GM19238 (cell line): ENCODE measurements at regions not wholly inside any gene's neighbourhood (a gene's known extent, or its start where the extent isn't known, plus 50 kb on each side); places are given as distances from the start of the nearest gene placed in this dataset.

Experiments used
- DNase-seq: peaks from one replicate; pipeline ENCODE4 v3.0.0; 2011; ENCODE audit warnings: low spot score; ENCODE audit not compliant: insufficient read length

DNA sequence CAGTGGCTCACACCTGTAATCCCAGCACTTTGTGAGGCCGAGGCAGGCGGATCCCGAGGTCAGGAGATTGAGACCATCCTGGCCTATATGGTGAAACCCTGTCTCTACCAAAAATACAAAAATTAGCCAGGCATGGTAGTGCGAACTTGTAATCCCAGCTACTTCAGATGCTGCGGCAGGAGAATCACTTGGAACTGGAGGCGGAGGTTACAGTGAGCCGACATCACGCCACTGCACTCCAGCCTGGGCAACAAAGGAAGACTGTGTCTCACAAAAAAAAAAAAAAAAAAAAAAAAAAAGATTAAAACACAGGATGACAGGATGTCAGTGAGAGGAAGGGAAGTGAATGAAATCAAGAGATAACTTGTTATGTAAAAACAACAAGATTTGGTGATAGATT, 1158.5 kb downstream of the PCDH9 start:
- DNase-seq = no peak

DNA sequence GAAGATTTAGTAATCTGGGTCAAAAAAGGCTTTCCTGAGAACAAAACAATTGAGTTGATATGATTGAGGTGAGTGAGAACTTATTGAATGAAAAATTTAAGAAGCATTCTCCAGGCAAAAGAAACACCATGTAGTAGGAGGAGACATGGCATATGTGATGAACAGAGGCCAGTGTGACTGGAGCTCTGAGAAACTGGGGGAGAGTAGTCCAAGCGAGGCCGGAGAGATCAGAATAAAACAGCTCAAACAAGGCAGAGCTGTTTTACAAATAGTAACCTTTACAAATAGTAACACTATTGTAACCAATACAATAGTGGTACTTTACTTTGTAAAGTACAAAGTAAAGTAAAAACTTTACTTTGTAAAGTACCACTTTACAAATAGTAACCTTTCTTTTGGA, 1159.1 kb downstream of the PCDH9 start:
- no peak for DNase-seq

DNA sequence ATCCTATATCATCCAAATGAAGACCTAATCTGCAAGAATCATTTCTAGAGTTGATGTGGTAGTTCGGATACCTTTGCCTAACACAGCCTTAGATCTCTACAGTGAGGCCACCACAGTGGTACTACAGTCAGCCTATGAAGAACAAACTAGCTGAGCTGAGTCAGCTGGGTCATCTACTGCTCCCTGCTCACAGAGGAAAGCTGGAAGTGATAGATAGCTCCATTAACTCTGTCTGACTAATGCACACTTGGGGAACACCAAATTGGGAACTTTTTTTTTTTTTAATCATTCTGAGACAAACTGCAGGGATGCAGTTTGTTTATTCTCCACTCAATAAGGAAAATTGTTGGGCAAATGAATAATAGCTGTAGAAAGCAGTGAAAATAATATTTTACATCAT, 1160.6 kb downstream of the PCDH9 start:
- no peak for DNase-seq

DNA sequence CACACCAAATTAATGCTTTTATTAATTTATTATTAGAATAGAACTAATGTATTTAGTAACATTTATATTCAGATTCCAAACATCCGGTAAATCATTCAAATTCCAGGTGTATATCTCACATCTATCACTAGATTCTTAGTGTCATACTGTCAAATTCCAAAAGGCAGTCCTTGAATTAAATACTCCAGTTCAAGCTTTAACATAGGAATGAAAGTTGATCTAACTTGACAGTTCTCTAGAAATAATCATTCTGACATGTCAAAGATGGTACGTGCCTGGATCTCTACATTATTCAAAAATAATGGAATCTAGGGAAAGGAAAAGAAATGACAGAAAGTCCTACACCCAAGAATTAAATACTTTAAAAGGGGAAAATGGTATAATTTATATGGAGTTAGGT, 1161.5 kb downstream of the PCDH9 start:
- no peak for DNase-seq

DNA sequence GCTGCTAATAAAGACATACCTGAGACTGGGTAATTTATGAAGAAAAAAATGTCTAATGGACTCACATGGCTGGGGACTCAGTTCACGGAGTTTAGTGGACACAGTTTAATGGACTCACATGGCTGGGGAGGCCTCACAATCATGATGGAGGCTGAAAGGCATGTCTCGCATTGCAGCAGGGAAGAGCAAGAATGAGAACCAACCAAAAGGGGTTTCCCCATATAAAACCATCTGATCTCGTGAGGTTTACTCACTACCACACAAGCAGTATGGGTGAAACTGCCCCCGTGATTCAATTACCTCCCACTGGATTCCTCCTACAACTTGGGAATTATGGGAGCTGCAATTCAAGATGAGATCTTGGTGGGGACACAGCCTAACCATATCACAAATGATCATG, 1181.2 kb downstream of the PCDH9 start:
- DNase-seq = no peak

DNA sequence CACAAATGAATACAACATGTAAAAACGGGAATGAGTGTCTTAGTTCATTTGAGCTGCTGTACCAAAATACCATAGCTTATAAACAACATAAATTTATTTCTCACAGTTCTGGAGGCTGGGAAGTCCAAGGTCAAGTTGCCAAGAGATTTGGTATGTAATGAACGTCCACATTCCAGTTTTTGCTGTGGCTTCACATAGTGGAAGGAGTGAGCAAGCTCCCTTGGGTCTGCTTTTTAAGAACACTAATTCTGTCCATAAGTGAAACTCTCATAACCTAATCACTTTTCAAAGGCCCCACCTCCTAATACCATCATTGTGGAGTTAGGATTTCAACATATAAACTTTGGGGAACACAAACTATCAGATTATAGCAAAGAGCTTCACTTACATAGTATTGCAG, 1189.6 kb downstream of the PCDH9 start:
- DNase-seq = no peak

DNA sequence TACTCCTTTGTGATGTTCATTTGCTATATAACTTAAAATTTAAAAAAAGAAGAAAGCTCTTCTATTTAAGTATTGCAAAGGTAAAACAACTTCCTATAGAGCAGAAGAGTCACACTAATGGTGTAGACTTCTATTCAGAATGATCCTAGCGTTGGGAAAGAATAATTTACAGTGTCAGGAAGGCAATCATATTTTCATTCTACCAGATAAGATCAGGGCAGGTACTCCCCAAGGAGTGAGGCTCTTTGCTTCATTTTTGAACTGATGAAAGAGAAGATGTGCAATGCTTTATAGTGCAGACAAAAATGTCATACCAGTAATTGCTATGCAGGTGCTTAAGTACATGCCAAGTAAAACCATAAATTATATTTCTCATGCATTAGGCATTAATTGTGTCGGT, 1193.0 kb downstream of the PCDH9 start:
- DNase-seq = no peak

DNA sequence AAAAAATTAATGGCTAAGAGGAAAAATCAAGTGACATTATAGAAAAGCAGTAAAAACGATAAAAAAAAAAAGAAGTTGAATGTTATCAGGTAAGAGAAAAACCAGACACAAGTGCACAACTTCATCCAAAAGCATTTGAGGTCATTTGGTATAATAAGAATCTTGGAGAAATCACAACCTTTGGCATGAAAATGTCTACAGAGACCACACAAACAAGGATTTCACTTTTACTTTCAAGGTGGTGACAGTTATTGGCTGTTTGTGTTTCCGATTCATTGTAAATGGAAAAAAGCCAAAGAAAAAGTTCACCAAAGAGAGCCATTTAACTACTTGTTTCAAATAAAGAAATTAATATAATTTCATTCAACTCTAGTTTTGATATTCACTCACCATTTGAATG, 1193.5 kb downstream of the PCDH9 start:
- no peak for DNase-seq

DNA sequence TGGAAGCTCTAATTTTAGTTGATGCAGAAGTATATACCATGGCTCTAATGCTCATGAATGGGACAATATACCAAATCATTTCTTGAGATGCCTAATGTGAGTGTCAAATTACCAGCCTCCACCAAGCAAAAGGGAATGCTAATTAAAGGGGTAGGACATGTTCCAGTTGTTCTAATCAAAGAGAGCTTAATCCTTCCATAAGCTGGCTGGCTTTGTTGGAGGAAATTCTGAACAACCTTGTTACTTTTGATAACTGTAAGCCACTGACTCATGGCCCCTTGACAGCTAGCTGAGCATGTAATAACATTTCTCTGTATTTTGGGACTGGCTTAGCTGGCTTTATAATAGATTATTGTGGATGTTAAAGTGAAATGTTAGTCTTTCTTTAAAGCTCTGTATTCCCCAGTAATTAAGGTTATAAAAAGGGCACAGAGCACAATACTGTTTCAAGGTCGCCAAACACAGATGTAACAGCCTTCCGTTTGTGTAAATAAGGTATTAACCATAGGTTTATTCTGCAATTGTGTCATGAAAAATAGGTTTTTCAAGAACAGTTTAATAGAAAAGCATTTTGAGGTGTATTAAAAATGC, 1194.0 kb downstream of the PCDH9 start:
- DNase-seq = no peak

DNA sequence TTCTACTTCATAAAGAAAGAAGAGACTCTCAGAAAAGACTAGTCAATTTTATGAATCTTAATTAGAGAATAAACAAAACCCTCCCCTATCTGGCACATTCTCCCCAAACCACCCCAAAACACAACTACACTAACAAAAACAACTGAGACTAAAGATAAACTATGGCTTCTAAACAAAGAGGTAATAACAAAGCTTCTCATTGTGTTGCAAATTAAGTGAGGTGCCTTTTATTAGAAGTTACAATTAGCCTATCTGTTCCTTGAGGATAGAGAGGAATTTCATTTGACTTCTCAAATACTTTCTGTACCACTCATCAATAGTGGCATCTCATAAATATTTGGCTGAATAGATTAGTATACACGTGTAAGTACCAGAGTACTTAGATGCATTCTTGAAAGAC, 1196.2 kb downstream of the PCDH9 start:
- DNase-seq = no peak

DNA sequence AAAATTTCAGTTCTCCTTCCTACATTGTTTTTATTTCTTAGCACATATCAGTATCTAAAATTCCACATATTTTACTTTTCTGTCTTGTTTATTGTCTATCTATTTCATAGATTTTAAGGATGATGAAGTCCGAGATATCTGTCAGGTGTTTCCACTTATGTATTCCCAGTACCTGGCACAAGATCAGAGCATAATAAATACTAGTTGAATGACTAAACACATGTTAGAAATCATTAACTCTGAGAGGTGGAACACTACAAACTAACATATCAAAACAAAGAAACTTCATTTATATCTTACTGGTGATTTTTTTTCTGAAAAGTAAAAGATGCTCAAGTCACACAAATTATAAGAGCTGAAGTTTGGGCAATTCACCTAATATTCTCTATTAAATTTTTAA, 1208.3 kb downstream of the PCDH9 start:
- DNase-seq = no peak

DNA sequence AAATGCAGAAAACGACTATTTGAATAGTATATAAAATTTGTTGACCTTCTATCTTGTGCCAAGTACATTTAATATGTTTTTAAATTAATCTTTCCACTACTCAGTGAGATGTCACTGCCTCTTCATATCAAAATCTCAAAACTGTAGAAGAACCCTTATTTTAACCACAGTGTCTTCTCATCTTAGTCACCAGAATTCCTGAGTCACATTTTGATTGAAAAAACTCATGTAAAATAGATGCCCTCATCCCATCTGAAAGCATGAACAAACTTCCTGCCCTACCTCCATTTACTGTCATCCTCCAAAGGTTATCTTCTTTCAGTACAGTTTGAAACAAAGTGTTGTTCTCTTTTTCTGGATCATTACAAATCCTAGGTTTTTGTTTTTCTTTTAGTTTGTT, 1215.4 kb downstream of the PCDH9 start:
- DNase-seq = no peak

DNA sequence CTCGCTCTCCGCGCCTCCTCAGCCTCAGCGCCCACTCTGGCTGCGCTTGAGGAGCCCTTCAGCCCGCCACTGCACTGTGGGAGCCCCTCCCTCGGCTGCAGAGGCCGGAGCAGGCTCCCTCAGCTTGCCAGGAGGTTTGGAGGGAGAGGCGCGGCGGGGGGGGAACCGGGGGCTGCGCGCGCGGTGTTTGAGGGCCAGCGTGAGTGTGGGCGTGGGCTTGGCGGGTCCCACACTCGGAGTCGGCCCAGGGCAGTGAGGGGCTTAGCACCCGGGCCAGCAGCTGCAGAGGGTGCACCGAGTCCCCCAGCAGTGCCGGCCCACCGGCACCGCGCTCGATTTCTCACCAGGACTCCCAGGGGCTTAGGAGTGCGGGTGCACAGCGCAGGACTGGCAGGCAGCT, 1220.9 kb downstream of the PCDH9 start:
- no peak for DNase-seq

DNA sequence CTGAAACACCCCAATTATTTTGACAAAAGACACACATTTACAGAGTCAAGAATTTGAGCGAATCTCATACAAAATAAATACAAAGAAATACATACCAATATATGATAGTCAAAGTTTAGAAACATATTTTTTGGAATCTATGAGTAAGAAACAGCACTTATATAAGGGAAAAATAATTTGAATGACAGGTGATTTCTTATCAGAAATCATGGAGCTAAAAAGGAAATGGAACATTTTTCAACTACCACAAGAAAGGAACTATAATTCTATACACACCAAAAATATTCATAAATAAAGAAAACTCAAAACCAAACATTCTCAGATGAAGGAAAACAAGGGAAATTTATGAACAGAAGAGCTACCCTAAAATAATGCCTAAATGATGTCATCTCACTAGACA, 1226.6 kb downstream of the PCDH9 start:
- no peak for DNase-seq

DNA sequence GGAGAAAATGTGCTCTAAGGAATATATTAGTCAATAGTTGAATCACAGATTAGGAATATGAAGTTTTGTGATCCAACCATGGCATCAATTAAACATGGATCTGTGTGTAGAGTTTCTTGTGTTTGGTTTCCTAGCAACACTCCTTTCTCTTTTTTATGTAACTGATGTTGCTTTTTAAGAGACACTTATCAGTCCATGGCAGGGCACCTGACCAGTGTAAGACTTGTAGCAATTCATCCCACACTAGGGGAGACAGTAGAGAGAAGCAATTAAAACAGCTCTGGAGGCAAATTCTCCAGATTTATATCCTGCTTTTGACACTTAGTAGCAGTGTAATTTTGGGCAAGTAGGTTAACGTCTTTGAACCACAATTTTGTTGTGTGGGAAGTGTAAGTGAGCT, 1229.0 kb downstream of the PCDH9 start:
- no peak for DNase-seq

DNA sequence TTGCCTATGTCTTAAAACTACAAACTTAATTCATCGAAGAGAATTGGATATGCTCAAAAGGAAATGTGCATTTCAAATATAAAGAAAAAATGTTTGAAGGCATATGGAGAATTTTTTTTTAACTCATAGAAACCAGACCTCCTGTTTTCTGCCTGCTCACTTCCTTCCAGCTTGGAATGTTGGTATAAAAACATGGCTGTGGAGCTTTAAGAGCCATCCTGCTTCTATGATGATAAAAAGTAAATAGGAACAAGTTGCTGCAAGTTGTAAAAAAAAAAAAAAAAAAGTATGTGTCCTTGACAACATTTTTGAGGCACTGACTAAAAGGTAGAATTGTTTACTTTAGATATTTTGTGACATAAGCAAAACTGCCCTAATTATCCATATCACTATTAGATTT, 1230.7 kb downstream of the PCDH9 start:
- no peak for DNase-seq

DNA sequence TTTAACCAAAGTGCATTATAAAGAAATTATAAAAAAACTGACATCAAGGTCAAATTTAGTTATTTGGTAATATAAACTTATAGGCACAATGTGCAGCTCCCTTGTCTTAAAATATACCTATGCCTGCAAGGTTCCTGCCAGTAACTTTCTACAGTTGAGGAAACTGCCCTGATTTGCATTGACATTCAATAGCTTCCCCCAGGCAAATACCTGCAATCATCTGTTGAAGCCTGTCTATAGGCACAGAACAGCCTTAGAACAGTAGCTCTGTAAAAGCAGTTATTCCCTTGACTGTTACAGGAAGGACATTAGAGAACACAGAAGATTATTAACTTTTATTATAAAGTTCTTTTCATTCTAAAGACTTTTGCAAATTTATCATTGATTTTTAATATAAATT, 1239.5 kb downstream of the PCDH9 start:
- DNase-seq = no peak

DNA sequence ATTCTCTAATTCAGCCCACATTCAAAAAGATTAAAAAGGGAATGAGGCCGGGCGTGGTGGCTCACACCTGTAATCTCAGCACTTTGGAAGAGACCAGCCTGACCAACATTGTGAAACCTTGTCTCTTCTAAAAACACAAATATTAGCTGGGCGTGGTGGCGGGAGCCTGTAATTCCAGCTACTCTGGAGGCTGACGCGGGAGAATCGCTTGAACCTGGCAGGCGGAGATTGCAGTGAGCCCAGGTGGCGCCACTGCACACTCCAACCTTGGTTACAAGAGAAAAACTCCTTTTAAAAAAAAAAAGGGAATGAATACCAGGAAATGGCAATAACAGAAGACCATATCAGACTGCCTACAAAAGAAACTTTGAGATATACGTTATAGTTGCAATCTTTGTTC, 1244.5 kb downstream of the PCDH9 start:
- no peak for DNase-seq

DNA sequence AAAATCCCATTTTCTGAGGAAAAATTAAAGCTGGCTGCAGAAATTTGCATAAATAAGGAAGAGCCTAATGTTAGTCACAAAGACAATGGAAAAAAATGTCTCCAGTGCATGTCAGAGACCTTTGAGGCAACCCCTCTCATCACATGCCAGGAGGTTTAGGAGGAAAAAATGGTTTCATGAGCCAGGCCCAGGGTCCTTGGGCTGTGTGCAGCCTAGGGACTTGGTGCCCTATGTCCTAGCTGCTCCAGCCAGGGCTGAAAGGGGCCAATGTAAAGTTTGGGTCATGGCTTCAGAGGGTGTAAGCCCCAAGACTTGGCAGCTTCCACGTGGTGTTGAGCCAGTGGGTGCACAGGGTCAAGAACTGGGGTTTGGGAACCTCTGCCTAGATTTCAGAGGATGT, 1252.6 kb downstream of the PCDH9 start:
- DNase-seq = no peak

DNA sequence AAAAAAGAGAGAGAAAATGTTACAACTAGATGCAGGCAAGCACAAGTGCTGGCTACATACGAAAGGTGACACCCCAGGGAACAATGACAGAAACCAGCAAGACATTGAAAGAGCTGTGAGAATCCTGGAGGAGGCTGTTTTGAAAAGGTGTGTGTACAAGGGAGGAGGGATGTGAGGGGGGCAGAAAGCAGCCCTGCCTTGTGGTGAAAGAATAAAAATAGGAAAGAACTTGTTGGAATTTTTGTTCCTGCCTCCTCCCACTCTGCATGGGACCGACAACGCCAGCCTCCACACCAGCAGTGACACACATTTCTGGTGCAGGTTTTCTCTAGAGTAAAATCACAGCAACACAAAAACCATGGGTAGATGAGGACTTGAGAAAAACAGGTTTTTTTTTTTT, 1258.6 kb downstream of the PCDH9 start:
- DNase-seq = no peak

DNA sequence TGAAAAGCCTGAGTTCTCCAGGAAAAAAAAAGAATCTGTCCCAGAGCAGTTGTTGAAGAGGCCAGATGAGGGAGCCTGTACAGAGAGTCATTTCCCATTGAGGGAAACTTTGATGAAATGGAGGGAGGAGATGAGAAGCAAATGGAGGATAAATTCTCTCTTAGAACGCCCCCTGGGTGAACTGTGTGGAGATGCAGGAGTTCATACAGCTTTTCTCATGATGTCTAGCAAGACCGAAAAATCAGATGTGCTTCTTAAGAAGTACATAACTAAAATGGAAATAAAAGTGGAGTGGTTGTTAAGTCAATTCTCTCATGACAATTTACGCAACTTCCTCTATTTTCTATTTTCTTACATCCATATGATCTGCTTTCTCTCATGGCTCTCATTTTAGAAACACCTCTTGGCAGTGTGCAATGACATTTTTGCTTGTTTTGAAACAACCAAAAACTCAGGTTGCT, 1263.1 kb downstream of the PCDH9 start:
- no peak for DNase-seq

DNA sequence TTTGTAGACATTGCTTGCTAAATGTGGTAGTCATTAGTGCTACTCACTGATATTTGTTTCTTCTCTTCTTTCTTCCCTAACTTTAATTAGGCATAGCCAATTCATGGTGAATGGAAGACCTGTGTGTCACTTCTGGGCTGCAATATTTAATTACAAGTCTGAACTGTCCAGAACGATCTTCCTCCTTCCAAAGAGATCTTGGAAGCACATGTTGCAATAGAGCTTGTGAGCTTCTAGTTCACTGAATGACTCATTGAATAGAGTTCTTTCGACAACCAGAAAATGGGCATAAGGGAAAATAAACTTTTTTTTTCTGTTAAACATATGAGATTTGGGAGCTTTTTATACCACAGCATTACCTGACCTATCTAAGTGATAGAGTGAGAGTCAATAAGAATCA, 1264.6 kb downstream of the PCDH9 start:
- no peak for DNase-seq

DNA sequence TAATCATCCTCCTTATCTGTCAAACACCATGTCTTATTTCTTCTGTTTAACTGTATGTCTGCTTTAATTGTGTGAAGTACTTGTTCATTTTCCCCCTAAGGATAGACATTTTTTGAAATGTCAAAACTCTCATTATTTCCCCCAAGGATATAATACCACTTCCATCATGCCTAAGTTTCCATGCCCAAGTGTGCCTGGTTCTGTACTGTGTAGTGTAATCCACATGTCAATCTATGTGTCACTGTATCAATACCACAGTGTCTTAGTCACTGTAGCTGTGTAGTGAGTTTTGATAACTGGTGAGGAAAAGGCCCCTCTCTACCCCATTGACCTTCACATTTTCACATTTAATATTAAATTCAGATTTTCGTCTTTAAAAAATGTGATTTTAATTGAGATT, 1265.5 kb downstream of the PCDH9 start:
- DNase-seq = no peak

DNA sequence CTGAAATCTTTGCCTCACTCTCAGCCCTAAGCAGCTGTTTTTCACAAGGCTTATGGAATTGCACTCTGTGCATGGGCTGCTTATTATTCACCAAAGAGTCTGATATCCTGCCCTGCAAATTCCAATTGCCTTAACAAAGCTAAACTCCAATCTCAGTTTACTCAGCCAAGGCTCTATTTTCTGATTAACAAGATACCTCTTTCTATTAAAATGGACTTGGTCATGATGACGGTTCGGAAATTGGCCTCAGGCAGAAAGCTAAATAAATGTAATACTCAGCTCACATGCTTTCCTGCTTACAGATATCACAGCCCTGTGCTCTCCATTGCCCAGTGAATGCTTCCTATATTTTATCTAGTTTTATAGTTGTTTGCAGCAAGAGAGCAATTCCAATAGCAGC, 1270.8 kb downstream of the PCDH9 start:
- DNase-seq = no peak
